OCI-LY3 (cell line): ENCODE measurements at regions not wholly inside any gene's neighbourhood (a gene's known extent, or its start where the extent isn't known, plus 50 kb on each side); places are given as distances from the start of the nearest gene placed in this dataset.

ENCODE experiments used
- H2AFZ ChIP-seq: fragments of 200-600, 300-600 bp; shearing (Covaris generic); 2 replicates; pipeline ENCODE4 v1.6.0; 2014; ENCODE audit warnings: antibody characterized with exemption, low read depth, low read length
- H3K27ac ChIP-seq: fragments of 200-600, 300-600 bp; sonication (generic); 2 replicates; pipeline ENCODE4 v1.5.1; 2014; ENCODE audit warnings: mild to moderate bottlenecking, low read length, moderate library complexity, mixed read lengths
- H3K27me3 ChIP-seq: fragments of 200-600, 300-600 bp; sonication (generic); 2 replicates; pipeline ENCODE4 v1.6.1; 2014; ENCODE audit warnings: low read depth, low read length, mixed read lengths
- H3K36me3 ChIP-seq: fragments of 200-600, 300-600 bp; sonication (generic); replicated peaks from 2 replicates; pipeline ENCODE3; 2014; ENCODE audit warnings: low read depth, low read length, mixed read lengths
- H3K4me1 ChIP-seq: fragments of 300-600, 200-600 bp; sonication (generic); 2 replicates; pipeline ENCODE4 v1.6.1; 2014; ENCODE audit warnings: low read length, mixed read lengths
- H3K4me2 ChIP-seq: fragments of 200-600, 300-600 bp; sonication (generic); 2 replicates; pipeline ENCODE4 v1.6.1; 2014; ENCODE audit warnings: low read length, mixed read lengths
- H3K4me3 ChIP-seq: fragments of 300-600, 200-600 bp; sonication (generic); 2 replicates; pipeline ENCODE4 v1.5.1; 2014; ENCODE audit warnings: antibody characterized with exemption, mild to moderate bottlenecking, low read length, moderate library complexity
- H3K79me2 ChIP-seq: fragments of 300-600, 200-600 bp; shearing (Covaris generic); 2 replicates; pipeline ENCODE4 v1.6.1; 2014; ENCODE audit warnings: mild to moderate bottlenecking, low read length, mixed read lengths
- H3K9ac ChIP-seq: fragments of 300-600, 200-600 bp; shearing (Covaris generic); 2 replicates; pipeline ENCODE4 v1.6.0; 2014; ENCODE audit warnings: mild to moderate bottlenecking, low read length, moderate library complexity
- H3K9me3 ChIP-seq: fragments of 200-600, 300-600 bp; shearing (Covaris generic); 2 replicates; pipeline ENCODE4 v1.6.1; 2014; ENCODE audit warnings: low read length, mixed read lengths; ENCODE audit not compliant: insufficient read depth
- H4K20me1 ChIP-seq: fragments of 200-600, 300-600 bp; sonication (generic); 2 replicates; pipeline ENCODE4 v1.6.1; 2016; ENCODE audit warnings: low read length, mixed read lengths; ENCODE audit not compliant: insufficient read depth
- CTCF ChIP-seq: fragments of 200-600, 300-600 bp; sonication (generic); IDR thresholded peaks from 2 replicates; pipeline ENCODE4 v1.5.1; 2014; ENCODE audit warnings: antibody characterized with exemption, low read length, low read depth
- EZH2phosphoT487 ChIP-seq: fragments of 200-600 bp; shearing (Covaris generic); IDR thresholded peaks from 2 replicates; pipeline ENCODE4 v1.6.1; 2018; ENCODE audit warnings: antibody characterized with exemption, mixed run types, low read depth

GRCh38 chr5:90311401-90311800, 98.2 kb downstream of the CETN3 start:
- Histone ChIP-seq H3K4me2 (no peak overlapping the region), H3K9ac (no peak overlapping the region), H3K27me3 (no peaks in the 10 kb centered on the region), H3K9me3 (no peaks in the 10 kb centered on the region), H4K20me1 (no peaks in the 10 kb centered on the region), H3K79me2 (no peaks in the 10 kb centered on the region), H3K4me3 (no peak overlapping the region), H3K36me3 (no peaks in the 10 kb centered on the region), H3K27ac (no peak overlapping the region), H3K4me1 (no peaks in the 10 kb centered on the region), H2AFZ (no peak overlapping the region)
- TF ChIP-seq EZH2phosphoT487 (no peak), CTCF (no peak)

GRCh38 chr5:90308787-90309585, 100.6 kb downstream of the CETN3 start:
- H3K4me3 ChIP-seq = no peak overlapping the region
- H3K36me3 ChIP-seq = no peaks in the 10 kb centered on the region
- H3K27ac ChIP-seq = no peak overlapping the region
- H3K27me3 ChIP-seq = no peaks in the 10 kb centered on the region
- H2AFZ ChIP-seq = no peak overlapping the region
- H3K9me3 ChIP-seq = no peaks in the 10 kb centered on the region
- H3K4me2 ChIP-seq = no peak overlapping the region
- no peak overlapping the region for H3K9ac ChIP-seq
- H3K79me2 ChIP-seq = no peaks in the 10 kb centered on the region
- no peaks in the 10 kb centered on the region for H4K20me1 ChIP-seq
- no peak for TF ChIP-seq CTCF
- no peak for TF ChIP-seq EZH2phosphoT487
- no peaks in the 10 kb centered on the region for H3K4me1 ChIP-seq

- H2AFZ ChIP-seq = no peak overlapping the region
- no peaks in the 10 kb centered on the region for H3K36me3 ChIP-seq
- TF ChIP-seq CTCF = no peak
- no peak for TF ChIP-seq EZH2phosphoT487
- no peaks in the 10 kb centered on the region for H4K20me1 ChIP-seq
- H3K4me3 ChIP-seq = no peak overlapping the region
- H3K27me3 ChIP-seq = no peaks in the 10 kb centered on the region
- no peaks in the 10 kb centered on the region for H3K79me2 ChIP-seq
- no peaks in the 10 kb centered on the region for H3K4me1 ChIP-seq
- no peak overlapping the region for H3K4me2 ChIP-seq
- H3K9me3 ChIP-seq = no peaks in the 10 kb centered on the region
- no peak overlapping the region for H3K9ac ChIP-seq
- no peak overlapping the region for H3K27ac ChIP-seq
Measured at GRCh38 chr5:90307782-90308181, 101.8 kb downstream of the CETN3 start.

- no peak overlapping the region for H3K4me2 ChIP-seq
- no peaks in the 10 kb centered on the region for H3K27me3 ChIP-seq
- no peaks in the 10 kb centered on the region for H3K9me3 ChIP-seq
- H3K79me2 ChIP-seq = no peaks in the 10 kb centered on the region
- no peak overlapping the region for H3K27ac ChIP-seq
- H3K36me3 ChIP-seq = no peaks in the 10 kb centered on the region
- no peak for TF ChIP-seq EZH2phosphoT487
- no peaks in the 10 kb centered on the region for H4K20me1 ChIP-seq
- H3K9ac ChIP-seq = no peak overlapping the region
- no peaks in the 10 kb centered on the region for H3K4me1 ChIP-seq
- no peak overlapping the region for H2AFZ ChIP-seq
- H3K4me3 ChIP-seq = no peak overlapping the region
Measured at GRCh38 chr5:90307322-90307721, 102.2 kb downstream of the CETN3 start.
